ENCODE measurements at regions not wholly inside any gene's neighbourhood (a gene's known extent, or its start where the extent isn't known, plus 50 kb on each side); places are given as distances from the start of the nearest gene placed in this dataset.
"Not testable (repeated sequence)": the region's sequence is repeated elsewhere in the genome, so short reads cannot be mapped to it uniquely, and the experiment has no call there.

GRCh38 chr13:89454681-89455080, 1783.5 kb downstream of the SLITRK5 start:
- no peak for TF ChIP-seq GATA1 (IDR thresholded peaks at IDR 0.05; ENCODE audit: low read depth, low read length)
- TF ChIP-seq POLR2A (IDR thresholded peaks at IDR 0.05; ENCODE audit: low read length) = no peak
- DNase-seq = no peak

- TF ChIP-seq POLR2A (IDR thresholded peaks at IDR 0.05; ENCODE audit: low read length) = no peak
- TF ChIP-seq GATA1 (IDR thresholded peaks at IDR 0.05; ENCODE audit: low read depth, low read length) = no peak
- no peak for DNase-seq
Measured at GRCh38 chr13:89455225-89455624, 1784.1 kb downstream of the SLITRK5 start.

GRCh38 chr13:89455741-89456140, 1784.6 kb downstream of the SLITRK5 start:
- no peak for TF ChIP-seq GATA1 (IDR thresholded peaks at IDR 0.05; ENCODE audit: low read depth, low read length)
- TF ChIP-seq POLR2A (IDR thresholded peaks at IDR 0.05; ENCODE audit: low read length) = no peak
- no peak for DNase-seq

- no peak for DNase-seq
Measured at GRCh38 chr13:89457977-89458376, 1786.8 kb downstream of the SLITRK5 start.

GRCh38 chr13:89458456-89458855, 1787.3 kb downstream of the SLITRK5 start:
- DNase-seq = no peak
- TF ChIP-seq POLR2A (IDR thresholded peaks at IDR 0.05; ENCODE audit: low read length) = no peak
- TF ChIP-seq GATA1 (IDR thresholded peaks at IDR 0.05; ENCODE audit: low read depth, low read length) = no peak

More at GRCh38 chr13:89457977-89458376, 1786.8 kb downstream of the SLITRK5 start:
- TF ChIP-seq POLR2A (IDR thresholded peaks at IDR 0.05; ENCODE audit: low read length) = no peak
- TF ChIP-seq GATA1 (IDR thresholded peaks at IDR 0.05; ENCODE audit: low read depth, low read length) = no peak

GRCh38 chr13:89460895-89461294, 1789.7 kb downstream of the SLITRK5 start:
- DNase-seq = not testable (repeated sequence)

- DNase-seq = no peak
- TF ChIP-seq POLR2A (IDR thresholded peaks at IDR 0.05; ENCODE audit: low read length) = no peak
- TF ChIP-seq GATA1 (IDR thresholded peaks at IDR 0.05; ENCODE audit: low read depth, low read length) = no peak
Measured at GRCh38 chr13:89465366-89465765, 1794.2 kb downstream of the SLITRK5 start.

- TF ChIP-seq GATA1 (IDR thresholded peaks at IDR 0.05; ENCODE audit: low read depth, low read length) (no peak), POLR2A (IDR thresholded peaks at IDR 0.05; ENCODE audit: low read length) (no peak)
Measured at GRCh38 chr13:89468081-89468480, 1796.9 kb downstream of the SLITRK5 start.

GRCh38 chr13:89470901-89471300, 1799.7 kb downstream of the SLITRK5 start:
- DNase-seq = no peak

More at GRCh38 chr13:89468081-89468480, 1796.9 kb downstream of the SLITRK5 start:
- no peak for DNase-seq

GRCh38 chr13:89474432-89474831, 1803.3 kb downstream of the SLITRK5 start:
- TF ChIP-seq GATA1 (IDR thresholded peaks at IDR 0.05; ENCODE audit: low read depth, low read length) = no peak
- TF ChIP-seq POLR2A (IDR thresholded peaks at IDR 0.05; ENCODE audit: low read length) = no peak
- DNase-seq = no peak

More at GRCh38 chr13:89470901-89471300, 1799.7 kb downstream of the SLITRK5 start:
- no peak for TF ChIP-seq GATA1 (IDR thresholded peaks at IDR 0.05; ENCODE audit: low read depth, low read length)
- no peak for TF ChIP-seq POLR2A (IDR thresholded peaks at IDR 0.05; ENCODE audit: low read length)

- DNase-seq = no peak
- TF ChIP-seq POLR2A (IDR thresholded peaks at IDR 0.05; ENCODE audit: low read length) (no peak), GATA1 (IDR thresholded peaks at IDR 0.05; ENCODE audit: low read depth, low read length) (no peak)
Measured at GRCh38 chr13:89486065-89486464, 1814.9 kb downstream of the SLITRK5 start.

GRCh38 chr13:89486709-89487108, 1815.5 kb downstream of the SLITRK5 start:
- no peak for DNase-seq
- TF ChIP-seq GATA1 (IDR thresholded peaks at IDR 0.05; ENCODE audit: low read depth, low read length) = no peak
- TF ChIP-seq POLR2A (IDR thresholded peaks at IDR 0.05; ENCODE audit: low read length) = no peak

GRCh38 chr13:89490661-89491060, 1819.5 kb downstream of the SLITRK5 start:
- DNase-seq = no peak
- TF ChIP-seq GATA1 (IDR thresholded peaks at IDR 0.05; ENCODE audit: low read depth, low read length) = no peak

- TF ChIP-seq POLR2A (IDR thresholded peaks at IDR 0.05; ENCODE audit: low read length) (no peak), GATA1 (IDR thresholded peaks at IDR 0.05; ENCODE audit: low read depth, low read length) (no peak)
- DNase-seq = peak in 1 of 2 experiments; percentile 41
Measured at GRCh38 chr13:89496478-89496877, 1825.3 kb downstream of the SLITRK5 start.

GRCh38 chr13:89497658-89498057, 1826.5 kb downstream of the SLITRK5 start:
- no peak for TF ChIP-seq POLR2A (IDR thresholded peaks at IDR 0.05; ENCODE audit: low read length)
- no peak for TF ChIP-seq GATA1 (IDR thresholded peaks at IDR 0.05; ENCODE audit: low read depth, low read length)
- DNase-seq = no peak

- TF ChIP-seq POLR2A (IDR thresholded peaks at IDR 0.05; ENCODE audit: low read length) (no peak), GATA1 (IDR thresholded peaks at IDR 0.05; ENCODE audit: low read depth, low read length) (no peak)
- no peak for DNase-seq
Measured at GRCh38 chr13:89502286-89502685, 1831.1 kb downstream of the SLITRK5 start.

All from erythroblast (primary cell).